ENCODE measurements at regions not wholly inside any gene's neighbourhood (a gene's known extent, or its start where the extent isn't known, plus 50 kb on each side); places are given as distances from the start of the nearest gene placed in this dataset.

DNA sequence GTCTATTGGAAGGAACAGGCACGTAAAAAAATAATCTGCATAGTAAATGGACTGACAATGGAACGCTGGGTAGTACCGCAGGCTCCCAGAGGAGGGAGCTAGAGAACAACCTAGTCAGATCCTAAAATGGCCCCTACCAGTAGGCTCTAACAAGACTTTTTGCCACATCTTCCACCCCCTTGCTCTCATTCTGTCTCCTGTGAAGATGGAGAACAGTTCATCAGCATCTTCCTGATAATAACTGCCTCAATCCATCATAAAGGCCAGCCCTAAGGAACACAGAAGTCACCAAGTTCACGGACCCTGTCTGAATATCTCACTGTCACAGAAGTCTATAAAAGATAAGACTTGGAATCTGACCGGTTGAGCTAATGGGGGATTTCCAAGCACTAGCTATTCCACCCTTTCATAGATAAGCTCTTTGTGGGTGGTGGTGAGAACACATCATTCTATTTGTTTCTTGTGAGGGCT, 133.4 kb downstream of the SLC1A3 start:
- WGBS (ENCODE audit: insufficient coverage, low coverage, low lambda C conversion rate, missing lambda C conversion rate), result 8% methylated on average over 5 of the region's 5 CpGs
- Histone ChIP-seq H3K4me3 (no peak overlapping the region), H3K27me3 (no peaks in the 10 kb centered on the region), H3K4me1 (no peaks in the 10 kb centered on the region), H3K36me3 (no peaks in the 10 kb centered on the region), H3K27ac (no peak overlapping the region), H3K9me3 (no peaks in the 10 kb centered on the region)
- intact Hi-C loops (cut with DNase I), result no loop called here
- TF ChIP-seq, protein P1, sequence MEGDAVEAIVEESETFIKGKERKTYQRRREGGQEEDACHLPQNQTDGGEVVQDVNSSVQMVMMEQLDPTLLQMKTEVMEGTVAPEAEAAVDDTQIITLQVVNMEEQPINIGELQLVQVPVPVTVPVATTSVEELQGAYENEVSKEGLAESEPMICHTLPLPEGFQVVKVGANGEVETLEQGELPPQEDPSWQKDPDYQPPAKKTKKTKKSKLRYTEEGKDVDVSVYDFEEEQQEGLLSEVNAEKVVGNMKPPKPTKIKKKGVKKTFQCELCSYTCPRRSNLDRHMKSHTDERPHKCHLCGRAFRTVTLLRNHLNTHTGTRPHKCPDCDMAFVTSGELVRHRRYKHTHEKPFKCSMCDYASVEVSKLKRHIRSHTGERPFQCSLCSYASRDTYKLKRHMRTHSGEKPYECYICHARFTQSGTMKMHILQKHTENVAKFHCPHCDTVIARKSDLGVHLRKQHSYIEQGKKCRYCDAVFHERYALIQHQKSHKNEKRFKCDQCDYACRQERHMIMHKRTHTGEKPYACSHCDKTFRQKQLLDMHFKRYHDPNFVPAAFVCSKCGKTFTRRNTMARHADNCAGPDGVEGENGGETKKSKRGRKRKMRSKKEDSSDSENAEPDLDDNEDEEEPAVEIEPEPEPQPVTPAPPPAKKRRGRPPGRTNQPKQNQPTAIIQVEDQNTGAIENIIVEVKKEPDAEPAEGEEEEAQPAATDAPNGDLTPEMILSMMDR (IDR thresholded peaks at IDR 0.05), result peak; percentile 65 to 74 (median 71)
- TF ChIP-seq POLR2A (IDR thresholded peaks at IDR 0.05), result no peak
- DNase-seq, result peak in 2 of 3 donors; percentile 47 to 63
- peak; percentile 68 to 80 (median 74) for ATAC-seq

DNA sequence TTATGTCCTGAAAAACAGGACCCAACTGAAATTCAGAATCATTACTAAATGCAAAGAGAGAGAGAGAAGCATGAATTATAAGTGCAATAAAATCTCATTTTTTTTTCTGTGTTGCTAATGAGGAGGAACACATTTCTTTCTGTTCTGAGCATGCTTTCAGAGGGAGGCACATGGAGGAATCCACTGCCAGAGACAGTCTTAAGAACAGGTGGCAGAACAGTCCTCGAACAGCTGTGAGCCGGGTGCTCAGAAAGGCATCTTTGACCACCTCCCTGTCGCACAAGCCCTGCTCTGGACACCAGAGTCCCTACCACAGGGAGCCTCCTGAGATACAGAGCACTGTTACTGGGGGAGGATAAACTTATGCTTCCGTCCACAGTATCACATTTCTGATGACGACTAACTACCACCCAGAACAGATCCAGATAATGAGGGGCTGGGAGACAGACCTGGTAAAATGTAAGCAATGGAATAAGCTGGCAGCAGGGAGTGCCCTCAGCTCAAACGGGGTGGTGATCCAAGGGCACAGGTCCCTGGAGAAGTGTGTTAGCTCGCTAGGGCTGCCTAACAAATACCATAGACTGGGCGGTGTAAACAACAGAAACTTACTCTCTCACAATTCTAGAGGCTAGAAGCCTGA, 134.0 kb downstream of the SLC1A3 start:
- DNase-seq (no peak), ATAC-seq (no peak)
- intact Hi-C loops (cut with DNase I), result no loop called here
- H3K4me1 ChIP-seq, result peaks cover 0 to 4% (median 0%) of the 10 kb centered on the region in 4 donors
- no peak overlapping the region for H3K27ac ChIP-seq
- no peak overlapping the region for H3K4me3 ChIP-seq
- H3K27me3 ChIP-seq, result no peaks in the 10 kb centered on the region
- 65% methylated on average over 6 of the region's 8 CpGs for WGBS (ENCODE audit: insufficient coverage, low coverage, low lambda C conversion rate, missing lambda C conversion rate)
- no peaks in the 10 kb centered on the region for H3K36me3 ChIP-seq
- TF ChIP-seq POLR2A (IDR thresholded peaks at IDR 0.05), result no peak
- TF ChIP-seq, protein P1 (IDR thresholded peaks at IDR 0.05), result no peak
- no peaks in the 10 kb centered on the region for H3K9me3 ChIP-seq

DNA sequence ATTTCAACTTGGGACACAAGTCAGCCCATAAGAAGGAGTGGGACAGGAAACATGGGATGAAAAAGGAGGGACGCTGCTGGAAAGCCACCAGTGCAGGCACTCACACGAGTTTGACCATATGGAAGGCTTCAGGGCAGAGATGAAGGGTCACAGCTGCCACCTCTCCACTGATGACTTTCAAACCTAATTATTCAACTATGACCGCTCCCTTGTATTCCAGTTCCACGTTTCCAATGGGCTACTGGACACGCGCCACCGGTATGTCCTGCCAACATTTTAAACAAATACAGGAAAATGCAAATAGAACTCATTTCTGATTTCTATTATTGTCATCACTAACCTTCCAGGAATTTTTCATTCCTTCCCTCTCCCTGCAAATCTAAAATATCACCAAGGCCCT, 134.7 kb downstream of the SLC1A3 start:
- 49% methylated on average over 6 of the region's 7 CpGs for WGBS (ENCODE audit: insufficient coverage, low coverage, low lambda C conversion rate, missing lambda C conversion rate)
- no peak for DNase-seq
- intact Hi-C loops (cut with DNase I), result no loop called here

DNA sequence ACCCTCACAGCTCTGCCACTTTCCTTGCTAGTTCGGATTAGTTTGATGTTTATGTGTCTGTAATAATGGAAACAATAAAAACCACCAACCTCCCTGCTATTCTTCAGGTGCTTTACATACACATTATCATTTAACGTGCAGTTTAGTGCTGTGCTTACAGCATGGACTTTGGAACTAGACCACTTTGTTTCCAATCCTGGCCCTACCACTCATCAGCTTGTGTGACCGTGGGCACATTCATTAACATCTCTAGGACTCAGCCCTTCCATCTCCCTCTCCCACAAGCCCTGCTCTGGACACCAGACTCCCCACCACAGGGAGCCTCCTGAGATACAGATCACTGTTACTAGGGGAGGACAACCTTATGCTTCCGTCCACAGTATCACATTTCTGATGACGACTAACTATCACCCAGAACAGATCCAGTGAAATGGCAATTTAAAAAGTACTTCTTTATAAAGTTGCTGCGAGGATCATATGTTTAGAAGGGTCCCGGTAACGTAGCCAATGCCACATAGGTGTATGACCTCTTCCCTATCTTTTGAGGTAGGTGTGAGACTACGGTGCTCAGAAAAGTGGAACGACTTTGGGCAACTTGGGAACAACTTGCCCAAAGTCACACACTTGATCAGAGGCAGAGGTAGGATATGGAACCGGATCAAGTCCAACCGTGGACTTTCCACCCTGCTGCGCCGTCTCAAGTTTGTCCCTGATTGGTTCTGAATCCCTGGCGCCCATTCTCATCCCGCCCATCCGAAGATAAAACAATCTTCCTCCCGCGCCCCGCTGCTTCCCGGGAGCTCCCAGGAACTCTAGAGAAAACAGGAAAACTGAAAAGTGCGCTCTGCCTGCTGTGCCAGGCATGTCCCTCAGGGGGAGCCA, 132.4 kb upstream of the NIPBL start:
- ATAC-seq, result peak in 3 of 4 donors; percentile 1 to 90 (median 2)
- no peaks in the 10 kb centered on the region for H3K27me3 ChIP-seq
- peak overlapping the region; percentile 49 to 58 (median 56) for H3K4me3 ChIP-seq
- TF ChIP-seq, protein P1 (IDR thresholded peaks at IDR 0.05), result peak in 3 of 4 donors; percentile 54 to 65 (median 63)
- TF ChIP-seq POLR2A (IDR thresholded peaks at IDR 0.05), result no peak
- H3K27ac ChIP-seq, result no peak overlapping the region
- H3K36me3 ChIP-seq, result no peaks in the 10 kb centered on the region
- intact Hi-C loops (cut with DNase I), result no loop called here
- H3K9me3 ChIP-seq, result no peaks in the 10 kb centered on the region
- 10% methylated on average over 17 of the region's 22 CpGs for WGBS (ENCODE audit: insufficient coverage, low coverage, low lambda C conversion rate, missing lambda C conversion rate)
- DNase-seq, result peak; percentile 74 to 81 (median 76)
- H3K4me1 ChIP-seq, result peaks cover 0 to 6% (median 0%) of the 10 kb centered on the region in 4 donors

More for the DNA sequence above, 134.7 kb downstream of the SLC1A3 start:
- Histone ChIP-seq H3K27me3 (no peaks in the 10 kb centered on the region), H3K36me3 (no peaks in the 10 kb centered on the region), H3K4me1 (peaks cover 0 to 6% (median 0%) of the 10 kb centered on the region in 4 donors), H3K4me3 (no peak overlapping the region), H3K9me3 (no peaks in the 10 kb centered on the region), H3K27ac (no peak overlapping the region)
- ATAC-seq, result no peak
- no peak for TF ChIP-seq POLR2A (IDR thresholded peaks at IDR 0.05)
- TF ChIP-seq, protein P1 (IDR thresholded peaks at IDR 0.05), result no peak
